HEK293T (cell line): ENCODE measurements at regions not wholly inside any gene's neighbourhood (a gene's known extent, or its start where the extent isn't known, plus 50 kb on each side); places are given as distances from the start of the nearest gene placed in this dataset.

Experiments used
- CTCF ChIA-PET: fragments of 350-600 bp; formaldehyde crosslinking; extraction: SDS; loops from one replicate; lab custom pipeline; 2021; ENCODE audit warnings: antibody characterized with exemption, inconsistent platforms; lab: Yijun Ruan, JAX
- POLR2A ChIA-PET: fragments of 350-600 bp; formaldehyde crosslinking; extraction: SDS; loops from one replicate; lab custom pipeline; 2020; ENCODE audit warnings: antibody characterized with exemption, inconsistent platforms; lab: Yijun Ruan, JAX
- DNase-seq: peaks from one replicate; pipeline ENCODE4 v3.0.0; 2012; ENCODE audit warnings: mixed read lengths; ENCODE audit errors: extremely low spot score
- ARNT ChIP-seq: fragments of 450-650 bp; IDR thresholded peaks from 2 replicates; pipeline ENCODE4 v1.6.1; 2017; ENCODE audit warnings: mild to moderate bottlenecking
- BHLHE40 ChIP-seq: fragments of 450-650 bp; IDR thresholded peaks from 2 replicates; pipeline ENCODE4 v1.6.1; 2016; ENCODE audit warnings: mild to moderate bottlenecking, moderate library complexity, borderline replicate concordance
- CTBP1 ChIP-seq: fragments of 450-650 bp; IDR thresholded peaks from 2 replicates; pipeline ENCODE4 v1.6.1; 2016; ENCODE audit warnings: borderline replicate concordance
- ELF4 ChIP-seq: fragments of 450-650 bp; IDR thresholded peaks from 2 replicates; pipeline ENCODE4 v1.6.1; 2017; ENCODE audit warnings: antibody characterized with exemption
- FOXA1 ChIP-seq: fragments of 450-650 bp; IDR thresholded peaks from 2 replicates; pipeline ENCODE4 v1.6.1; 2016; ENCODE audit warnings: mild to moderate bottlenecking
- FOXK2 ChIP-seq: fragments of 450-650 bp; IDR thresholded peaks from 2 replicates; pipeline ENCODE4 v1.6.1; 2016; ENCODE audit warnings: mild to moderate bottlenecking
- FOXM1 ChIP-seq: fragments of 450-650 bp; IDR thresholded peaks from 2 replicates; pipeline ENCODE4 v1.6.1; 2017; ENCODE audit warnings: mild to moderate bottlenecking, borderline replicate concordance
- HDGF ChIP-seq: fragments of 450-650 bp; IDR thresholded peaks from 2 replicates; pipeline ENCODE4 v1.6.1; 2017; ENCODE audit warnings: antibody characterized with exemption, borderline replicate concordance
- L3MBTL2 ChIP-seq: fragments of 450-650 bp; conservative IDR thresholded peaks from 2 replicates; pipeline ENCODE4 v1.6.1; 2016; ENCODE audit warnings: mild to moderate bottlenecking
- LEF1 ChIP-seq: fragments of 450-650 bp; IDR thresholded peaks from 2 replicates; pipeline ENCODE4 v1.6.1; 2017; ENCODE audit warnings: mild to moderate bottlenecking, borderline replicate concordance
- NFRKB ChIP-seq: fragments of 450-650 bp; IDR thresholded peaks from 2 replicates; pipeline ENCODE4 v1.6.1; 2016; ENCODE audit warnings: mild to moderate bottlenecking, moderate library complexity
- PKNOX1 ChIP-seq: fragments of 450-650 bp; IDR thresholded peaks from 2 replicates; pipeline ENCODE4 v1.6.1; 2016
- SP1 ChIP-seq: fragments of 450-650 bp; IDR thresholded peaks from 2 replicates; pipeline ENCODE4 v1.6.1; 2017
- SUZ12 ChIP-seq: fragments of 450-650 bp; IDR thresholded peaks from 2 replicates; pipeline ENCODE4 v1.6.1; 2016; ENCODE audit warnings: mild to moderate bottlenecking
- TARDBP ChIP-seq: fragments of 450-650 bp; IDR thresholded peaks from 2 replicates; pipeline ENCODE4 v1.6.1; 2016
- ZNF384 ChIP-seq: fragments of 450-650 bp; IDR thresholded peaks from 2 replicates; pipeline ENCODE4 v1.6.1; 2016

- ChIA-PET POLR2A (no interaction called here), CTCF (interaction anchor here (0.5 to 1.0 kb wide), 2 partner anchors 18 to 451 kb away, joined by 3 read pairs; no protein-coding TSS in a partner anchor)
- no peak for TF ChIP-seq ZNF384
- no peak for DNase-seq
Observed at GRCh38 chr1:184212649-184213314, 161.3 kb downstream of the TSEN15 start.

GRCh38 chr1:184214128-184214527 is 162.6 kb downstream of the TSEN15 start:
- CTCF ChIA-PET: no interaction called here
- POLR2A ChIA-PET: no interaction called here

DNA sequence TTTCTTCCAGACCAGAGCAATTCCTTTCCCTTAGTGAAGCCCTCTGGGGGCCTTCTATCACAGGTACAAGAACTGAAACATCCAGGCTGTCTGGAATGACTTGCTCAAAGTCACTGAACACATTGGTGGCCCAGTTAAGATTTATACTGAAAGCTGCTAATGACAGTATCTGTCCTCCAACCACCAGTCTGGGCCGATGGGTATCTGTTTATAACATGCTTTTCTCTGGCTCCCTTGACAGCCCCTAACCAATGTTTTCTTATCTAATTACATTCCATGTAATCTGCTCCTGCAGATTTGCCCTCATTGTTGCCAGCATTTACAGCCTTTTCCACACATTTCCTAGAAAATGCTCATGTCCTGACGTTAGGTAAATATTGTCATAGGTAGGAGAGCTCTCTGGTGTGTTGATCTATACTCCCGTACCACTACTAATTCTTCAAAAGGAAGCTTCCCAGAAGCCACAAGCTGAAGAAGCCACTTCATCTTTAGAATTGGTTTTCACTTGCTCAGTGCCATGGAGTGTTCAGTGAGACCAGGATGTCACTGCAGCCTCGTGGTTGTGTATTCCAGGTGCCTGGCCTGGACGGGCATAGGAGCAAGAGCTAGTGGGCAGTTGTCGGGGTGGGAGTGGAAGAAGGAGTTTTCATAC is 163.9 kb downstream of the TSEN15 start:
- no peak for DNase-seq
- ChIA-PET POLR2A (no interaction called here), CTCF (interaction anchor here (1.1 kb wide), 1 partner anchor 9 kb away, joined by 3 read pairs; no protein-coding TSS in a partner anchor)
- TF ChIP-seq ELF4 (no peak), SP1 (no peak), FOXK2 (no peak), HDGF (no peak), CTBP1 (no peak), ZNF384 (no peak), ARNT (no peak), BHLHE40 (no peak), FOXA1 (no peak), L3MBTL2 (no peak)

More at GRCh38 chr1:184214128-184214527, 162.6 kb downstream of the TSEN15 start:
- no peak for DNase-seq
- TF ChIP-seq PKNOX1 (no peak), L3MBTL2 (no peak), HDGF (no peak), CTBP1 (no peak), ARNT (no peak), LEF1 (no peak), SP1 (no peak)

- ChIA-PET CTCF (no interaction called here), POLR2A (no interaction called here)
- no peak for DNase-seq
- TF ChIP-seq ELF4 (no peak), PKNOX1 (no peak), SP1 (no peak), L3MBTL2 (no peak), FOXA1 (no peak), LEF1 (no peak), ZNF384 (no peak), NFRKB (no peak), SUZ12 (no peak), HDGF (no peak), CTBP1 (no peak), BHLHE40 (no peak), TARDBP (no peak), FOXM1 (no peak)
Observed at GRCh38 chr1:184218458-184219075, 167.0 kb downstream of the TSEN15 start.

GRCh38 chr1:184219414-184219813 is 167.4 kb upstream of the C1orf21 start:
- ChIA-PET POLR2A (no interaction called here), CTCF (no interaction called here)
- no peak for TF ChIP-seq CTBP1
- TF ChIP-seq ARNT: no peak

DNA sequence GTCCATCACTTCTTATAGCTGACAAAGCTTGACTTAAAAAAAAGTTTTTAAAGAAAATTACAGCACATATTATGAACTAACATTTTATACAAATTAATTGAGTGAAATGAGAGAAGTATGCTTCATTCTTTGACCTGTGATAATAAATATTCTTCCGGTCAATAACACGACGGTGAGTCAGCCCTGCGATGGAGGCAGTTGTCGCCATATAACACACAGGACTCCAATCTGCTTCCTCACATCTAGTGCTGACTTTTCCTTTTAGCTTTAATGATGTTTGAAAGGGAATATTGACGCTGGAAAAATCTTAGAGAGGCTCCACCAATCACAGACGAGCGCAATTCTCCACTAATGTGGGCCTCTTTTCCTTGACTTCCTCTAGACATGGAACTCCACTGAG is 166.9 kb upstream of the C1orf21 start:
- CTCF ChIA-PET: no interaction called here
- POLR2A ChIA-PET: no interaction called here
- TF ChIP-seq LEF1: no peak
- TF ChIP-seq FOXM1: no peak
- no peak for TF ChIP-seq TARDBP
- no peak for TF ChIP-seq NFRKB
- no peak for TF ChIP-seq HDGF
- TF ChIP-seq ZNF384: no peak
- TF ChIP-seq SUZ12: no peak
- TF ChIP-seq SP1: no peak
- no peak for TF ChIP-seq ELF4
- no peak for TF ChIP-seq FOXA1
- TF ChIP-seq PKNOX1: no peak
- DNase-seq: no peak

More at GRCh38 chr1:184219414-184219813, 167.4 kb upstream of the C1orf21 start:
- no peak for DNase-seq
